ENCODE measurements at regions not wholly inside any gene's neighbourhood (a gene's known extent, or its start where the extent isn't known, plus 50 kb on each side); places are given as distances from the start of the nearest gene placed in this dataset.

DNA sequence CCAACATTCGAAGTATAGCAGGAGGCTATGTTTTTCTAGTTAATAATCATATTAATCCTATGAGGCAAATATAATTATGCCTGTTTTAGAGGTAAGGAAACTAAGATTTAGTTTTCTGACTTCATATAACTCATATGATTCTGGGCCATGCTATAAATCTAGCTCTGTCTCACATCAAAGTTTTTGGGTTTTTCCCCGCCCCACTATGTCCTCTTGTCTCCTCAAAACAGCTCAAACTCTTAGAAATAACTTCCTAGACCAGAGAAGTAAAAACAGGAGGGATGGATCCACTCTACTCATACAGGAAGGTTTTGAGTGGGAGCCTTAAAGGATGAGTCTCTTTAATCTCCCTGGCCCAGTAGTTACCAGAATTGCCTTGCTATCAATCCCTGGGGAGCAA, 256.4 kb upstream of the FGGY start:
- Histone ChIP-seq H3K27me3 (replicated peaks in 1 of 4; ENCODE audit: control insufficient read depth in 3 of 4, extremely low read depth in 1 of 4, insufficient read depth in 3 of 4, low read length in 3 of 4) (no peaks in the 10 kb centered on the region; a peak in 1 of 7 replicates), H3K79me1 (ENCODE audit: low read depth, low read length) (no peaks in the 10 kb centered on the region), H4K91ac (replicated peaks; ENCODE audit: insufficient read length, low read length) (no peak overlapping the region), H3K36me3 (ENCODE audit: control insufficient read depth in 2 of 4, insufficient read depth in 4 of 4, low read length in 3 of 4) (no peaks in the 10 kb centered on the region; a peak in 1 of 8 replicates), H2BK5ac (ENCODE audit: low read depth, low read length) (no peak overlapping the region), H3K4me2 (ENCODE audit: insufficient read depth in 1 of 2, low read depth in 2 of 2, low read length in 2 of 2) (no peak overlapping the region), H2BK12ac (ENCODE audit: low read depth, low read length) (no peak overlapping the region), H3K9ac (replicated peaks in 1 of 4; ENCODE audit: extremely low read depth in 1 of 4, low read depth in 3 of 4, low read length in 3 of 4) (no peak overlapping the region), H2AFZ (ENCODE audit: low read length) (no peak overlapping the region), H3K9me3 (ENCODE audit: insufficient read depth in 2 of 2, low read depth in 1 of 2, low read length in 1 of 2) (no peaks in the 10 kb centered on the region), H2BK120ac (replicated peaks; ENCODE audit: low read depth, low read length) (no peak overlapping the region), H4K5ac (ENCODE audit: insufficient read length, low read depth, low read length) (no peak overlapping the region), H3K23me2 (ENCODE audit: low read depth, low read length) (no peaks in the 10 kb centered on the region), H3K4me3 (ENCODE audit: extremely low read depth in 1 of 4, insufficient read depth in 2 of 4, low read depth in 3 of 4, low read length in 4 of 4) (no peak overlapping the region), H2BK20ac (ENCODE audit: low read length) (no peak overlapping the region), H3K18ac (ENCODE audit: extremely low read depth, low read length) (no peak overlapping the region), H3K23ac (ENCODE audit: insufficient read length) (no peak overlapping the region), H4K8ac (ENCODE audit: extremely low read depth, insufficient read depth, low read length) (no peak overlapping the region), H3K14ac (ENCODE audit: insufficient read length) (no peak overlapping the region), H4K20me1 (replicated peaks in 1 of 2; ENCODE audit: control insufficient read depth in 1 of 2, insufficient read depth in 2 of 2, low read length in 2 of 2) (no peaks in the 10 kb centered on the region), H3K56ac (replicated peaks; ENCODE audit: insufficient read length, low read depth, low read length) (no peak overlapping the region), H3K4me1 (replicated peaks in 1 of 4; ENCODE audit: control insufficient read depth in 3 of 4, insufficient read depth in 4 of 4, low read length in 3 of 4) (0 out of 7 replicates have a peak, but pooled peaks cover 0 to 2% (median 0%) of the 10 kb centered on the region in 4 experiments), H3K79me2 (ENCODE audit: control insufficient read depth in 1 of 2, insufficient read depth in 2 of 2, low read length in 2 of 2) (no peaks in the 10 kb centered on the region), H3K4ac (replicated peaks; ENCODE audit: insufficient read length, low read depth, low read length) (no peak overlapping the region), H2BK15ac (ENCODE audit: low read length) (no peak overlapping the region), H3K27ac (ENCODE audit: low read depth, low read length) (no peak overlapping the region), H2AK5ac (ENCODE audit: low read depth, low read length) (no peak overlapping the region; the same call in 1 of the 2 replicates)
- FAIRE-seq (no peak), DNase-seq (ENCODE audit: low read depth in 1 of 2, low spot score in 2 of 2) (no peak)
- POLR2A ChIA-PET (ENCODE audit: partially characterized antibody), result interaction anchor here (0.7 kb wide), 1 partner anchor 680 kb away, joined by 8 read pairs; no protein-coding TSS in a partner anchor
- WGBS, 2 experiments (ENCODE audit: extremely low coverage in 1 of 2, insufficient coverage in 1 of 2, insufficient read length in 1 of 2, insufficient replicate concordance in 2 of 2, low coverage in 1 of 2, low lambda C conversion rate in 2 of 2, missing lambda C conversion rate in 1 of 2), result 98% methylated on average over 2 of the region's 2 CpGs; no CpG with 5 or more reads in 1 of the 2 experiments
- CTCF ChIA-PET (ENCODE audit: partially characterized antibody), result interaction anchor here (0.6 to 1.9 kb wide), 5 partner anchors 22 to 353 kb away, joined by 3 to 4 read pairs (median 3); no protein-coding TSS in a partner anchor
- TF ChIP-seq TAF7 (optimal IDR thresholded peaks at IDR 0.05; ENCODE audit: borderline replicate concordance, low read depth, low read length), result no peak
- TF ChIP-seq GTF2F1 (IDR thresholded peaks at IDR 0.05; ENCODE audit: borderline replicate concordance, low read depth, low read length), result no peak
- TF ChIP-seq JUN (IDR thresholded peaks at IDR 0.05; ENCODE audit: low read depth, low read length), result no peak
- TF ChIP-seq ASH2L (IDR thresholded peaks at IDR 0.05; ENCODE audit: low read length), result no peak
- no peak for TF ChIP-seq KDM1A (IDR thresholded peaks at IDR 0.05; ENCODE audit: borderline replicate concordance, low read length)
- no peak for TF ChIP-seq TAF1 (IDR thresholded peaks at IDR 0.05; ENCODE audit: low read depth, low read length)
- TF ChIP-seq YY1 (IDR thresholded peaks at IDR 0.05; ENCODE audit: low read depth, low read length), result no peak
- TF ChIP-seq, protein P1, sequence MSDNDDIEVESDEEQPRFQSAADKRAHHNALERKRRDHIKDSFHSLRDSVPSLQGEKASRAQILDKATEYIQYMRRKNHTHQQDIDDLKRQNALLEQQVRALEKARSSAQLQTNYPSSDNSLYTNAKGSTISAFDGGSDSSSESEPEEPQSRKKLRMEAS (IDR thresholded peaks at IDR 0.05), result no peak
- TF ChIP-seq, protein P2, sequence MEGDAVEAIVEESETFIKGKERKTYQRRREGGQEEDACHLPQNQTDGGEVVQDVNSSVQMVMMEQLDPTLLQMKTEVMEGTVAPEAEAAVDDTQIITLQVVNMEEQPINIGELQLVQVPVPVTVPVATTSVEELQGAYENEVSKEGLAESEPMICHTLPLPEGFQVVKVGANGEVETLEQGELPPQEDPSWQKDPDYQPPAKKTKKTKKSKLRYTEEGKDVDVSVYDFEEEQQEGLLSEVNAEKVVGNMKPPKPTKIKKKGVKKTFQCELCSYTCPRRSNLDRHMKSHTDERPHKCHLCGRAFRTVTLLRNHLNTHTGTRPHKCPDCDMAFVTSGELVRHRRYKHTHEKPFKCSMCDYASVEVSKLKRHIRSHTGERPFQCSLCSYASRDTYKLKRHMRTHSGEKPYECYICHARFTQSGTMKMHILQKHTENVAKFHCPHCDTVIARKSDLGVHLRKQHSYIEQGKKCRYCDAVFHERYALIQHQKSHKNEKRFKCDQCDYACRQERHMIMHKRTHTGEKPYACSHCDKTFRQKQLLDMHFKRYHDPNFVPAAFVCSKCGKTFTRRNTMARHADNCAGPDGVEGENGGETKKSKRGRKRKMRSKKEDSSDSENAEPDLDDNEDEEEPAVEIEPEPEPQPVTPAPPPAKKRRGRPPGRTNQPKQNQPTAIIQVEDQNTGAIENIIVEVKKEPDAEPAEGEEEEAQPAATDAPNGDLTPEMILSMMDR (IDR thresholded peaks at IDR 0.05; ENCODE audit: control extremely low read depth in 1 of 3, insufficient read depth in 1 of 3, low read depth in 1 of 3, low read length in 3 of 3), result no peak
- no peak for TF ChIP-seq CREB1 (IDR thresholded peaks at IDR 0.05)
- no peak for TF ChIP-seq SP1 (IDR thresholded peaks at IDR 0.05; ENCODE audit: low read depth, low read length)
- TF ChIP-seq CBX8 (IDR thresholded peaks at IDR 0.05; ENCODE audit: borderline replicate concordance, low read depth, low read length), result no peak
- TF ChIP-seq SIRT6 (IDR thresholded peaks at IDR 0.05; ENCODE audit: low read length), result no peak

Data from H1 (cell line).